Astrocyte (in vitro differentiated cells and primary cell): ENCODE measurements at regions not wholly inside any gene's neighbourhood (a gene's known extent, or its start where the extent isn't known, plus 50 kb on each side); places are given as distances from the start of the nearest gene placed in this dataset.

Experiments
- EZH2 ChIP-seq: IDR thresholded peaks from 2 replicates; pipeline ENCODE4 v1.6.1; 2012; ENCODE audit warnings: mild to moderate bottlenecking, low read length, inconsistent platforms; ENCODE audit not compliant: insufficient read depth
- TF ChIP-seq, protein P1 (sequence below): IDR thresholded peaks from 2 replicates; pipeline ENCODE4 v1.5.1; 2011; ENCODE audit warnings: low read depth, mild to moderate bottlenecking, inconsistent platforms, low read length, moderate library complexity; ENCODE audit not compliant: insufficient read depth

DNA sequence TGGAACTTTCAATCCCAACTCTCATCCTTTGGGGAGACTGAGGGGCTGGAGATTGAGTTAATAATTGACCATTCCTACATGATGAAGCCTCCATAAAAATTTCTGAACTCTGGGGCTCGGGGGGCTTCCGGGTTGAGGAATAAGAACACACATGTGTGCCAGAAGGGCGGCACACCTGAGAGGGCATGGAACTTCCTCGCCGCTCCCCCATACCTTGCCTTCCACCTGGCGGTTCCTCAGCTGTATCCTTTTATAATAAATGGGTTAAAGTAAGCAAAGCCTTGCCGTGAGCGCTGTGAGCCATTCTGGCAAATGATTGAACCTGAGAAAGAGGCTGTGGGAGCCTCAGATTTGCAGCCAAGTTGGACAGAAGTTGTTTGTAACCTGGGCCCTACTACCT is 164.8 kb downstream of the LY86 start:
- TF ChIP-seq, protein P1, sequence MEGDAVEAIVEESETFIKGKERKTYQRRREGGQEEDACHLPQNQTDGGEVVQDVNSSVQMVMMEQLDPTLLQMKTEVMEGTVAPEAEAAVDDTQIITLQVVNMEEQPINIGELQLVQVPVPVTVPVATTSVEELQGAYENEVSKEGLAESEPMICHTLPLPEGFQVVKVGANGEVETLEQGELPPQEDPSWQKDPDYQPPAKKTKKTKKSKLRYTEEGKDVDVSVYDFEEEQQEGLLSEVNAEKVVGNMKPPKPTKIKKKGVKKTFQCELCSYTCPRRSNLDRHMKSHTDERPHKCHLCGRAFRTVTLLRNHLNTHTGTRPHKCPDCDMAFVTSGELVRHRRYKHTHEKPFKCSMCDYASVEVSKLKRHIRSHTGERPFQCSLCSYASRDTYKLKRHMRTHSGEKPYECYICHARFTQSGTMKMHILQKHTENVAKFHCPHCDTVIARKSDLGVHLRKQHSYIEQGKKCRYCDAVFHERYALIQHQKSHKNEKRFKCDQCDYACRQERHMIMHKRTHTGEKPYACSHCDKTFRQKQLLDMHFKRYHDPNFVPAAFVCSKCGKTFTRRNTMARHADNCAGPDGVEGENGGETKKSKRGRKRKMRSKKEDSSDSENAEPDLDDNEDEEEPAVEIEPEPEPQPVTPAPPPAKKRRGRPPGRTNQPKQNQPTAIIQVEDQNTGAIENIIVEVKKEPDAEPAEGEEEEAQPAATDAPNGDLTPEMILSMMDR, result no peak
- no peak for TF ChIP-seq EZH2
